NCI-H774 (cell line): ENCODE measurements at regions not wholly inside any gene's neighbourhood (a gene's known extent, or its start where the extent isn't known, plus 50 kb on each side); places are given as distances from the start of the nearest gene placed in this dataset.

Experiments
- DNase-seq: peaks from one replicate; lab custom pipeline; 2025; lab: John Stamatoyannopoulos, UW

DNA sequence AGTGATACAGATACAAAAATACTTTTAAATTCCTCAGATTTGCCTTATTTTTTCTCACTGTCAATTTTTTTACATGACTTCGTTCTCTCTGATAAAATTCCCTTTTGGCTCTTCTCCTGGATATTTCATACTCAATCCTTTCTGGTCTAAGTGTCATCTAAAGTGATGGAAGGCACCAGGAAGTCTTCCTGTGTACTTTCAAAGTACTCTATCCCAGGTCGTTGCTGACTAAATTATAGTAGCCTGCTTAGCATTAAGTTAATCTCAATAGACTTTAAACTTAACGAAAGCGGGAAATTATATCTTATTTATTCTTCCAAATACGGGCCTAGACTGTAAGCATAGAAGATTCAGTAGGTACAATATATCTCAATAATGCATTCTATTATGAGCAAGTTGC, 67.8 kb downstream of the CASP12 start:
- DNase-seq: no peak

GRCh38 chr11:104830080-104830479, 68.2 kb downstream of the CASP12 start:
- no peak for DNase-seq

DNA sequence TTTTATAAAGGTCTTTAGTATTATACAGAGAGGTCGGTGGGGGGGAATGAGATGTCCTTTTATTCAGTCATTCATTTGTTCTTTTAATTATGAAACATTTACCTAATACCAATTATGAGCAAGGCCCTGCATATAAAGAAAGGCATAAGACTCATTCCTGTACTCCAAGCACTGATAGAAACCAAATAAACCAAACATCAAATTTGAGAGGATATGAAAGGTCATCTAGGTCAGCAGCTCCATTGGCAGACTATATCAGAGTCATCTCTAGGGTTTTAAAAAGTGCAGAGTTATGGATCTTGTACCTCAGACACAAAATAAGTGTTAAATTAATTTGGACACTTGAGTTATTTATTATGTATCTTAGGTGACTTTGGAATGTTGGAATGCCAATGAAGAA, 71.5 kb downstream of the CASP12 start:
- no peak for DNase-seq

GRCh38 chr11:104823657-104824056, 74.6 kb downstream of the CASP12 start:
- no peak for DNase-seq

GRCh38 chr11:104820431-104820830, 77.8 kb downstream of the CASP12 start:
- no peak for DNase-seq

- DNase-seq: no peak
Measured at GRCh38 chr11:104819603-104820002, 78.7 kb downstream of the CASP12 start.

DNA sequence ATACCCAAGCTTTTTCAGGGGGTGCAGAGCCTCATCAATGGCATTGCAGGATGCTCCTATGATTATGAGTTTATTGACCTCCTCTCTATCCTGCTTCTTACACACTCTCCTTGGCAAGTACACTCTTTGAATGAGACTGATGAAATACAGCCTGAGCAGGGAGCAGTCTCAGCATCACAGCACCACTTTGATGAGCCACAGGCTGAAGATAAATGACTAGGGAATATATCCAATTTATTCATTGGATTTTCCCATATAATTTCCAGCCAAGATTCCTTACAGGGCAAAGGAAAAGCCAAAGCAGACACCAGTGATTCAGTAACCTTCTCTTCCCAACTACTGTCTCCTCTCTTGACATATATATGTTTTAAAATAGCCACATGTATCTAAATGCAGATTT, 79.2 kb downstream of the CASP12 start:
- no peak for DNase-seq

DNA sequence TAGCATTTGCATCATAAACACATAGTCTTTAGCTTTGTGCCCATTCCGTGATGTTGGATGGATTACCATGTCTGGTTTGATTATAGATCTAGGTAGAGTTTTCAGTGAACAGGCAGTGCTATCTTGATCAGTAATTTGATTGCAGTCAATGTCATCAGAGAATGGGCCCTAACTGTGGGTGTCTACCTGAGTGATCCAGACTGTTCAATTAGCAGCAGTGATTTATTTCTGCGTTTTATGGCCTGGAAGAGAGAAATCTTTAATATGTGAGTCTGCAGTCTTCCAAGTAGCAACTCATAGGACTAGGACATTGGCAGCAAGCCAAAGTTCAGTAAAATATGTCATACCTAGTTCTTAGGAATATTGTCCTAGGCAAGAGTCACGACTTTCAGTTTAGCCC, 80.3 kb downstream of the CASP12 start:
- DNase-seq: no peak

DNA sequence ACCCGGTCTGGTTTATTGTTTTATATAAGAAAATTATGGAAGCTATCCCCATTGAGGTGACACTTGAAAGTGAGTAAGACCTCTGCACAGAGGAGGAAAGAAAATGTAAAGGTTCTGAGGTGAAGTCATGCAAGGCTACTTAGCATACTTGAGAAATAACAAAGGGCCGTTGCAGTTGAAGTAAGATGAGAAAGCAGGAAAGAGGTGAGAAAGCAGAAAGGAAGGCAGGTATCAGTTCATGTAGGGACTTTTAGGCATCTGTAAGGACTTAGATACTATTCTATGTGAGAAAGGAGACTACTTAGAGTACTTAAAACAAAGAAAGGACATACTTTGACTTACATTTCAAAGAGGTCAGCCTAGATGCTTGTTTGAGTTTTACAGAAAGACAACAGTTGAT, 84.7 kb downstream of the CASP12 start:
- DNase-seq: no peak

DNA sequence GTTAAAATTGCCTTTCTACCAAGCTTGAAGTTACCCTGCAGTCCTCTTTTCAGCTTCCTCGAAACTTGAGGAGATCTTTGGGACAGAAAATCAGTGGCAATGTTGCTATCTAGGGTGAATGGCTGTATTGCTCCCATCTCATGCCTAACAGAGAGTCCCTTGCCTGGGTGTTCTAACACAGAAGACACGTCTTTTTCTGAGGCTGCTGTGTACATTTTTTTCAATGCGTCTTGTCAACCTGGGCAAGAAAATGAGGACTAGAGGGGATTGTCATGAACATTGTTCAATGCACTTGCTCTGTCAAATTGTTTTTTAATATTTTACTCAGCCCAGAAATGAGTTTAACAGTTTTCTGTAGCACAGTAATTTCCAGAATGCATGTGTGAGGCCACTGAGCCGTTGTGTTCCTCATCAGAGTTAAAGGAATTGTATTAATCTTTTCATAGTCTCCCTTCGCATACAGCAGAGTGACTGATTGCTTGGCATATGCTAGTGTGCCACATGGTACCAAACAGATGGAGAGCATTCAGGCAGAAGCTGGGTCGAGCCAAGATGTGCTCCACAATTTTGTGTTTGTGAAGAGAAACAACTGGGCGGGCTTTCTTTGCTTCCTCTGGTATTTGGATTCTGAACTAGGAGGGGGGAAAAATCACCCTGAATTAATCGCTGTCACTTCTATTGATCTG, 86.0 kb downstream of the CASP12 start:
- no peak for DNase-seq

- no peak for DNase-seq
Measured at GRCh38 chr11:104803776-104804175, 94.5 kb downstream of the CASP12 start.

GRCh38 chr11:104799251-104799650, 99.0 kb downstream of the CASP12 start:
- DNase-seq: no peak

DNA sequence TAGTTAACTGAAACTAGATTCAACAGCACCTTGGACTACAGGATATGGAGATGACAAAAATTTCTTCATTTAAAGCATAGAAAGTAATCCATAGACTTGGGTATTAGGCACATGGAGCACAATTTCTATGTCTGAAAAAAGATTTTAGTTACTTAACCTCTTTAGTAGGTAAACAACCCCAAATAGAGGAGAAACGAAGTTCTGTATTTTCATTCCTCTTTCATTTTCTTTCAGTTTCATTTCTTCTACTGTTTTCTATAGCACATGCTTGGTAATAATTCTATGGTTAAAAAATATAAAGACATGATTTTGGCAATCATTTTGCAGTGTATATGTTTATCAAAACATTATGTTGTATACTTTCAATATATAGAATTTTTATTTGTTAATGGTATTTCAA, 99.5 kb downstream of the CASP12 start:
- no peak for DNase-seq

DNA sequence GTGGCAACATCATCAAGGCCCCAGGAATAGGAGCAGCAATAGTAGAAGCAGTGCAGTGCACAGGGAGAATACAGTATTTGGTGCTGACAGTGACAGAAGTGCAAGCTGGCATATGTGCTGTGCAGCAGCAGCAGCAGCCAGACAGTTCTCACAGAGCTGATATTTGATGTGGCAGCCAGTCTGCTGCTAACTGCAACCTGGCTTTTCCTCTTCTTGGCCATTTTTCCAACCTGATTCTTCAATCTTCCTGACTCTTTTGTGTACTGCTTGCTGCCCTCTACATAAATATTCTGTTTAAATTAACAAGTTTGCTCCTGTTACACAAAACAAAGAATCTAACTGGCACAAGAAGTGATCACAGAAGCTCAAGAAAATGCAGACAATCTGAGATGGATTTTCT, 102.0 kb downstream of the CASP12 start:
- no peak for DNase-seq

DNA sequence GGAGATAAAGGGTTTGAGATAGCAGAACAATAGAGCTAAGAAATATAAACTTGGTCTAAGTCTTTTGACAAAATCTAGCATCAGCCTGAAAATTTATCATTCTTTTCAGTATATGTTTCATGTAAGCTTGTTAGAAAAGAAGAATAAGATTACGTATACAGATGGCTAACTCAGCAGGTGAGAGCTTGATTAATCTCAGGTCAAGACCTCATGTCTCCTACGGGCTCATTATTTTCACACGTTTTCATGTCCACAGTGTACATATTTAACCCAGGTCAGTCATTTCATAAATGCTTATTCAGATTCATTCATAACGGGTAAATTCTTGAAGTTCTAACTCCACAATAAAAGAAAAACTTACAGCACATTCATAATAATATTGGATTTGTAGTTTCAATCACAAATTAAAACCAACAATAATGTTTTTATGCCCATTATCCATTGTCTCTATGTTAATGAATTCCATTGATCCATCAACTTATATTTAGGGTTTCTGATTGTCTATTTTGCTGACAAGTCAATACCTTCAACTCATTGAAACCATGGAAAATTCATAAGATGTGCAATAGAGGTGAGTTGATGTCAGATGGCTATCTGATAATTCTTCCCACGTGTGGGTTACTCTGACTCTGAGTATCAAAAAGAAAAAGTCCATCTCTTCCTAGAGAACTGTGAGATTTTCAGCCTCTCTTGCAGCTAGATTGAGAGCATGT, 102.6 kb downstream of the CASP12 start:
- no peak for DNase-seq

GRCh38 chr11:104792861-104793260, 105.4 kb downstream of the CASP12 start:
- no peak for DNase-seq

- DNase-seq: no peak
Measured at GRCh38 chr11:104791896-104792295, 106.4 kb downstream of the CASP12 start.

GRCh38 chr11:104784684-104785460, 113.4 kb downstream of the CASP12 start:
- DNase-seq: no peak

DNA sequence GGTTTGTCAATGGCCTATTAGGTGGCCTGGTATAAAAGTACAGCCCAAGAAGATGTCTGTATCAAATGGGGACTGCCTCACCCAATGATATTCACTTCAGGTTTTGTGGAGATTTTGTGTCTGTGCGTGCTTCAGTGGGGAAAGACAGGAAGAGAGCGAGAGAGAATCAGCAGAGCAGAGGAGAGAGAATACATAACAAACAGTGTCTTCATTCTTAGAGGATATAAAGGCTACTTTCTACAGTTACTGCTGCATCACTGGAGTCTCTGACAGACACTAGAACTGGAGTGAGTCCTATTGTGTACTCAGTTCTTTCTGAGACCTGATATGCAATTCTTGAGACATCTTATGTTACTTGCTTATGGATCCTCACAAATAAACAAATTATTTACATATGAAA, 115.0 kb downstream of the CASP12 start:
- no peak for DNase-seq

GRCh38 chr11:104782377-104782754, 115.9 kb downstream of the CASP12 start:
- no peak for DNase-seq

DNA sequence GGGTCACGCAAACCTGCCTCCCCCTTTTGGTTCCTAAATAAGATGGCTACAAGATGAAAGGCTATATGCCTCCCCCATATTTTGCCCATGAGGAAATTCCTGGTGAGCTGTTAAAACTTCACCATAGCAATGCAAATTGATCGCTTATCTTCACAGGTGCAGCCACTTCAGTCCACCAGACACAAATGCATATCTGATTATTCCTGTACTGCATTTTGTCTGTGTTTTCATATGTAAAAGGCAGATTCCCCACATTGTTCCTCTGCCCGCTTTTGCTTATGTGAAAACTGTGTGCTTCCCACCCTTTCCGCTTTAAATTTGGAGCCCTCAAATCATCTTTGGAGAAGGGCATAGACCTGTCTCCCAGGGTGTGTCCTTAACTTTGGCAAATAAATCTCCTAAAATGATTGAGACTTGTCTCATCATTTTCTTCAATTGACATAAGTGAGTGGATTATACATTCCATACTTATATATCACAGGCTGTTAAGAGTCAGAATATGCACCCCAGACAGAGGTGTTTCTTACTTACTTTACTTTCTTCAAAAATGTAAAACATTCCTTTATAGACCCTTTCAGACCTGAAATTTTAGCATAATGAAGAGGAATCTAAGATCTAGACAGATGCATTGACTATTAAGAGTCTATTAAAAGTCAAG, 116.4 kb downstream of the CASP12 start:
- no peak for DNase-seq

DNA sequence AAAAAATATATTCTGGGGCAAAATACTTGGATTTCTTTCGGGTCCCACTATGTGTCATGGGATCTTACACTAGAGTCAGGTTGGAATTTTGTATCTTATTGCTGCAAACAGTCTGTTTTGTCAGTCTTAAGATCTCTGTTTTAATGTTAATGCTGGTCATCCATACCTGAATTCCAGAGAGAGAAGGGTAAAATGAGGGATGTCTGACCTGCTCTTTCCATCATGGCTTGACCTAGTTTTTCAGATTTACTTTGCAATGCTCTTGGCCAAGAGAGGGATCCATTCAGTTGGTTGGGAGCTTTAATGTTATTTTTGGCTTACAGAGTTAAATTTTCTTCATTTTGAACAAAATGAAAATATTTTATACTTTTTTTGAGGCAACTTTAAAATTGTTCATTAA, 117.2 kb downstream of the CASP12 start:
- no peak for DNase-seq
